Fibroblast of lung (primary cell): ENCODE measurements at regions not wholly inside any gene's neighbourhood (a gene's known extent, or its start where the extent isn't known, plus 50 kb on each side); places are given as distances from the start of the nearest gene placed in this dataset.

ENCODE experiments used
- CTCF ChIP-seq, 2 donors: IDR thresholded peaks in 1 of 2; conservative IDR thresholded peaks in 1 of 2; 1 replicate in 1 of 2; 2 replicates in 1 of 2; pipeline ENCODE4 v1.5.1; 2011 to 2012; ENCODE audit warnings: low read length in 2 of 2, control low read depth in 1 of 2, inconsistent platforms in 1 of 2, low read depth in 1 of 2, mild to moderate bottlenecking in 1 of 2
- EZH2 ChIP-seq: IDR thresholded peaks from 2 replicates; pipeline ENCODE4 v1.5.1; 2012; ENCODE audit warnings: low read length, control low read depth, mild to moderate bottlenecking; ENCODE audit errors: missing control alignments

GRCh38 chr13:73608711-73609485, 525.3 kb downstream of the KLF12 start:
- TF ChIP-seq CTCF (conservative IDR thresholded peaks at IDR 0.05 in 1 of 2, IDR thresholded peaks at IDR 0.05 in 1 of 2; ENCODE audit: low read depth in 1 of 2, low read length in 2 of 2) (no peak), EZH2 (no peak)
